Body of pancreas (tissue), 4 donors: ENCODE measurements at regions not wholly inside any gene's neighbourhood (a gene's known extent, or its start where the extent isn't known, plus 50 kb on each side); places are given as distances from the start of the nearest gene placed in this dataset.

ENCODE experiments used
- POLR2A ChIP-seq, 3 donors: fragments of 450-650 bp; IDR thresholded peaks; one replicate each; pipeline ENCODE4 v1.6.1; 2016; ENCODE audit warnings: antibody characterized with exemption in 3 of 3, mild to moderate bottlenecking in 2 of 3
- TF ChIP-seq, protein P1 (sequence below), 7 experiments: fragments of 450-650 bp in 4 of 7; fragments of 200-600 bp in 3 of 7; sonication (generic) in 3 of 7; IDR thresholded peaks; one replicate each; pipeline ENCODE4 v1.5.1; 2016 to 2019; ENCODE audit warnings: antibody characterized with exemption in 7 of 7

- TF ChIP-seq POLR2A (IDR thresholded peaks at IDR 0.05) = no peak
- TF ChIP-seq, protein P1, sequence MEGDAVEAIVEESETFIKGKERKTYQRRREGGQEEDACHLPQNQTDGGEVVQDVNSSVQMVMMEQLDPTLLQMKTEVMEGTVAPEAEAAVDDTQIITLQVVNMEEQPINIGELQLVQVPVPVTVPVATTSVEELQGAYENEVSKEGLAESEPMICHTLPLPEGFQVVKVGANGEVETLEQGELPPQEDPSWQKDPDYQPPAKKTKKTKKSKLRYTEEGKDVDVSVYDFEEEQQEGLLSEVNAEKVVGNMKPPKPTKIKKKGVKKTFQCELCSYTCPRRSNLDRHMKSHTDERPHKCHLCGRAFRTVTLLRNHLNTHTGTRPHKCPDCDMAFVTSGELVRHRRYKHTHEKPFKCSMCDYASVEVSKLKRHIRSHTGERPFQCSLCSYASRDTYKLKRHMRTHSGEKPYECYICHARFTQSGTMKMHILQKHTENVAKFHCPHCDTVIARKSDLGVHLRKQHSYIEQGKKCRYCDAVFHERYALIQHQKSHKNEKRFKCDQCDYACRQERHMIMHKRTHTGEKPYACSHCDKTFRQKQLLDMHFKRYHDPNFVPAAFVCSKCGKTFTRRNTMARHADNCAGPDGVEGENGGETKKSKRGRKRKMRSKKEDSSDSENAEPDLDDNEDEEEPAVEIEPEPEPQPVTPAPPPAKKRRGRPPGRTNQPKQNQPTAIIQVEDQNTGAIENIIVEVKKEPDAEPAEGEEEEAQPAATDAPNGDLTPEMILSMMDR (IDR thresholded peaks at IDR 0.05) = no peak
Measured at GRCh38 chr14:34211732-34212131, 250.3 kb downstream of the SPTSSA start.
